Heart right ventricle (tissue), 16 donors: ENCODE measurements at regions not wholly inside any gene's neighbourhood (a gene's known extent, or its start where the extent isn't known, plus 50 kb on each side); places are given as distances from the start of the nearest gene placed in this dataset.

ENCODE experiments used
- ATAC-seq, 8 donors: fragments of 200-7000 bp; cut with Tn5 transposase; one replicate each; pipeline ENCODE4 v1.9.1; 2020; ENCODE audit warnings: mild to moderate bottlenecking in 8 of 8, moderate library complexity in 8 of 8, moderate number of reproducible peaks in 1 of 8
- DNase-seq, 2 donors: peaks; one replicate each; pipeline ENCODE4 v3.0.0-alpha.2; 2020
- H3K27ac ChIP-seq, 10 donors: fragments of 200-600 bp; sonication (generic) in 2 of 10; one replicate each; pipeline versions ENCODE4 v1.5.0 to v1.8.0; 2020 to 2022; ENCODE audit warnings: mild to moderate bottlenecking in 3 of 10
- H3K27me3 ChIP-seq, 7 donors: fragments of 200-600 bp; one replicate each; pipeline ENCODE4 v1.8.0; 2021 to 2022; ENCODE audit warnings: mild to moderate bottlenecking in 2 of 7
- H3K36me3 ChIP-seq, 9 donors: fragments of 200-600 bp; sonication (generic) in 1 of 9; one replicate each; pipeline versions ENCODE4 v1.5.0 to v1.8.0; 2020 to 2022; ENCODE audit warnings: mild to moderate bottlenecking in 2 of 9
- H3K4me1 ChIP-seq, 9 donors: fragments of 200-600 bp; sonication (generic) in 1 of 9; one replicate each; pipeline versions ENCODE4 v1.5.0 to v1.8.0; 2020 to 2022; ENCODE audit warnings: mild to moderate bottlenecking in 4 of 9
- H3K4me3 ChIP-seq, 10 donors: fragments of 200-600 bp; sonication (generic) in 2 of 10; one replicate each; pipeline versions ENCODE4 v1.5.0 to v1.8.0; 2020 to 2022; ENCODE audit warnings: mild to moderate bottlenecking in 7 of 10, moderate library complexity in 2 of 10
- H3K9me3 ChIP-seq, 11 donors: fragments of 200-600 bp in 10 of 11; sonication (generic) in 2 of 11; one replicate each; pipeline versions ENCODE4 v1.5.0 to v1.8.0; 2013 to 2022; ENCODE audit warnings: mild to moderate bottlenecking in 2 of 11, control low read depth in 1 of 11, moderate library complexity in 1 of 11
- CTCF ChIP-seq, 9 donors: fragments of 200-600 bp; sonication (generic) in 2 of 9; IDR thresholded peaks; one replicate each; pipeline versions ENCODE4 v1.5.0 to v1.8.0; 2021 to 2022; ENCODE audit warnings: antibody characterized with exemption in 9 of 9, mild to moderate bottlenecking in 5 of 9, moderate library complexity in 1 of 9
- WGBS, 2 donors: extraction: QIAGEN DNeasy Blood & Tissue Kit; methylation state at CpG; one replicate each; pipeline ENCODE4 v1.1.7; 2013; ENCODE audit warnings: inconsistent platforms in 1 of 2; 5-methylcytosine and 5-hydroxymethylcytosine counted together
- intact Hi-C, 10 donors: fragments of 100-400 bp; cut with DNase I; formaldehyde crosslinking; loops; one replicate each; pipeline versions ENCODE4 v1.11.1 to v1.14.2; 2022
- donor health status: Arrhythmogenic right ventricular cardiomyopathy.
- donor health status: ischemic (EF 13 %, LVEDD 7.1; RV severe dilation, severe dysfunction).
- donor health status: healthy with polysubstance abuse.
- donor health status: DM: no; HTN: yes; CAD: no.
- donor health status: DM: no; HTN: no; CAD: no.
- donor health status: ischemic (EF 25% LVEDD 6.9; RV normal size, moderate dysfunction).
- donor health status: ischemic (EF 25% LVEDD 5.7; RV mildly dilated, moderate dysfunction).
- donor health status: healthy.
- donor health status: DM: yes; HTN: yes; CAD: no.
- donor health status: Ischemic cardiomyopathy.
- donor health status: ischemic (EF 35%, LVEDD 5.7; RV mildly dilated, moderate dysfunction).
- donor health status: nonischemic (EF 11% LVEDD 7.7; RV severe dilation, severe dysfunction).
- donor health status: DM: yes; HTN: yes; CAD: no.
- donor health status: PGD.
- donor health status: ischemic (EF 29% LVEDD 5.4; RV normal size, mild dysfunction).
- donor health status: nonischemic (EF 23%, LVEDD 6.1; RV moderate dilation, normal function).

DNA sequence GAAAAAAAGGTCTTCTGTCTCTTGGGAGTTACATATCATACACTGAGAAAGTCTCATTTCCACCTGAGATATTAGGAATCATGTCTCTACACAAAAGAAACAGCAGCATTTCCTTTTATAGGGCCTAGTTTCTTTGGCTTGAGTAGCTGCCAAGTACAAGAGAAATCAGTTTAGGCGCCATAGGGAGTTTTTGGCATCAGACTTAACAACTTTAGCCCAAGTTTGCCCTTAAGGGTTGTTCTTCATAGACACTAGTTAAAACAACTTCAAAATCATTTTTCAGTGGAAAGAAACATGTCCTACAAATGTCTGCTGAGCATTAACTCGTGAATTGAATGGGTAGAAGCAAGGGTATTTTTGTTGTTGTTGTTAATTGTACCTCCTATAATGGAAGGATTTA, 587.0 kb upstream of the DSEL start:
- no peak overlapping the region for H3K4me3 ChIP-seq
- H3K36me3 ChIP-seq = no peaks in the 10 kb centered on the region
- WGBS, 2 donors = 62% methylated on average over 2 of the region's 2 CpGs
- ATAC-seq (no peak), DNase-seq (no peak)
- no peaks in the 10 kb centered on the region for H3K4me1 ChIP-seq
- no peaks in the 10 kb centered on the region for H3K27me3 ChIP-seq
- intact Hi-C loops = no loop called here
- H3K27ac ChIP-seq = no peak overlapping the region
- TF ChIP-seq CTCF (IDR thresholded peaks at IDR 0.05) = no peak
- no peaks in the 10 kb centered on the region for H3K9me3 ChIP-seq

GRCh38 chr18:68102117-68102516, 585.6 kb upstream of the DSEL start:
- no peak overlapping the region for H3K4me3 ChIP-seq
- no peaks in the 10 kb centered on the region for H3K36me3 ChIP-seq
- H3K27me3 ChIP-seq = no peaks in the 10 kb centered on the region
- intact Hi-C loops = no loop called here
- H3K27ac ChIP-seq = no peak overlapping the region
- 75 to 80% methylated on average over 4 of the region's 4 CpGs for WGBS, 2 donors
- TF ChIP-seq CTCF (IDR thresholded peaks at IDR 0.05) = no peak
- H3K9me3 ChIP-seq = no peaks in the 10 kb centered on the region
- H3K4me1 ChIP-seq = no peaks in the 10 kb centered on the region
- ATAC-seq (no peak), DNase-seq (no peak)

DNA sequence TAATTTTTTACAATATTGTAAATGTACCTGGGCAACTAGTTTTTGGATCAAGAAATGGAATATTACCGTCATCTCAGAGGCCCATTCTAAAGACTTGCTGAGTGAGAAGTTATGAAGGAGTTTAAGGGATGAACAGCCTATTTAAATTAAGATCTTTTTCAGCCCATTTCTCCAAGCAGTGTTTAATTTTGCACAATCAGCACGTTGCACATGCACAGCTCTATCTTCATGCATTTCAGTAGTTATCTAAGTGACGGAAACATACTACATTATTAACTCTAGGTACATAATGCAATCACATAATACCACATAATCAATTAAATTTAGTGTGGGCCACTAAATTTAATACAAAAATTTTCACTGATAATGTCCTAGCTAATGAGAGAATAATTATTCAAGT, 582.1 kb upstream of the DSEL start:
- intact Hi-C loops = no loop called here
- H3K27me3 ChIP-seq = no peaks in the 10 kb centered on the region
- no peak overlapping the region for H3K4me3 ChIP-seq
- DNase-seq (no peak), ATAC-seq (no peak)
- no peak overlapping the region for H3K27ac ChIP-seq
- H3K4me1 ChIP-seq = no peaks in the 10 kb centered on the region
- 70 to 76% methylated on average over 3 of the region's 3 CpGs for WGBS, 2 donors
- H3K9me3 ChIP-seq = no peaks in the 10 kb centered on the region
- H3K36me3 ChIP-seq = no peaks in the 10 kb centered on the region
- TF ChIP-seq CTCF (IDR thresholded peaks at IDR 0.05) = no peak

- Histone ChIP-seq H3K27ac (no peak overlapping the region), H3K9me3 (no peaks in the 10 kb centered on the region), H3K4me1 (no peaks in the 10 kb centered on the region), H3K36me3 (no peaks in the 10 kb centered on the region), H3K27me3 (no peaks in the 10 kb centered on the region), H3K4me3 (no peak overlapping the region)
- 62 to 66% methylated on average over 1 of the region's 1 CpG for WGBS, 2 donors
- DNase-seq (no peak), ATAC-seq (no peak)
- no peak for TF ChIP-seq CTCF (IDR thresholded peaks at IDR 0.05)
- intact Hi-C loops = no loop called here
Observed at GRCh38 chr18:68086481-68086880, 570.0 kb upstream of the DSEL start.

DNA sequence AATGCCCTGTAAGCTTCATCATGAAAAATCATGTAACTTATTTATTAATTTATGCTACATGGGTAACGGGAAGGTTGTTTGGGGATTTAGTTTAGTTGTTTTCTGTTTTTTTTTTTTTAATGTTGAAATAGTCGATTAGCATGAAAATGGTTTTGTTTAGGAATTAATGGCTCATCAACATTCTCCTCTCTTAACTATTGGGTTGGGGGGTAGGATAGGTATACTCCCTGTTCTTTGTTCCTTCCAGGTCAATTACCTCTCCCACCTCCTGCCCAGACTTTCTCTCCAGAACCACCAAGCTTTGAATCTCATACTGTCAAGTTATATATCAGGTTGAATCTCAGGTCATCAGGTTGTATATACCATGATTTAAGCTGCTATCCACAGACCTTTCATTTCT, 568.7 kb upstream of the DSEL start:
- Histone ChIP-seq H3K27ac (no peak overlapping the region), H3K9me3 (no peaks in the 10 kb centered on the region), H3K4me1 (no peaks in the 10 kb centered on the region), H3K27me3 (no peaks in the 10 kb centered on the region), H3K36me3 (no peaks in the 10 kb centered on the region), H3K4me3 (no peak overlapping the region)
- no peak for ATAC-seq
- intact Hi-C loops = no loop called here
- no peak for TF ChIP-seq CTCF (IDR thresholded peaks at IDR 0.05)
- DNase-seq = no peak
- 61 to 88% methylated on average over 2 of the region's 2 CpGs for WGBS, 2 donors
